Peyer's patch (tissue), 4 donors: ENCODE measurements at regions not wholly inside any gene's neighbourhood (a gene's known extent, or its start where the extent isn't known, plus 50 kb on each side); places are given as distances from the start of the nearest gene placed in this dataset.

Source experiments
- DNase-seq, 3 donors: peaks; one replicate each; pipeline ENCODE4 v3.0.0-alpha.2; 2017 to 2019
- H3K27ac ChIP-seq, 4 donors: fragments of 200-600 bp; sonication (generic); one replicate each; pipeline ENCODE4 v1.5.1; 2016 to 2019
- H3K27me3 ChIP-seq, 2 donors: fragments of 200-600 bp; sonication (generic); one replicate each; pipeline ENCODE4 v1.5.1; 2019
- H3K36me3 ChIP-seq, 3 donors: fragments of 200-600 bp; sonication (generic); one replicate each; pipeline ENCODE4 v1.5.1; 2016 to 2019
- H3K4me1 ChIP-seq, 4 donors: fragments of 200-600 bp; sonication (generic); one replicate each; pipeline ENCODE4 v1.5.1; 2016 to 2019
- H3K4me3 ChIP-seq, 4 donors: fragments of 200-600 bp; sonication (generic); 1 replicate in 3 of 4; 2 replicates in 1 of 4; pipeline ENCODE4 v1.5.1; 2016 to 2019; ENCODE audit warnings: mild to moderate bottlenecking in 1 of 4
- H3K9me3 ChIP-seq, 4 donors: fragments of 200-600 bp; sonication (generic); one replicate each; pipeline ENCODE4 v1.5.1; 2016 to 2019; ENCODE audit warnings: mild to moderate bottlenecking in 1 of 4
- CTCF ChIP-seq, 6 experiments: fragments of 450-650 bp in 4 of 6; fragments of 200-600 bp in 2 of 6; sonication (generic) in 1 of 6; IDR thresholded peaks; one replicate each; pipeline ENCODE4 v1.5.1; 2017 to 2019; ENCODE audit warnings: antibody characterized with exemption in 6 of 6, mild to moderate bottlenecking in 3 of 6, moderate library complexity in 1 of 6
- POLR2A ChIP-seq, 2 donors: fragments of 450-650 bp; IDR thresholded peaks; one replicate each; pipeline ENCODE4 v1.5.1; 2017; ENCODE audit warnings: antibody characterized with exemption in 2 of 2, mild to moderate bottlenecking in 2 of 2, moderate library complexity in 2 of 2

- no peaks in the 10 kb centered on the region for H3K4me1 ChIP-seq
- no peaks in the 10 kb centered on the region for H3K27me3 ChIP-seq
- no peak overlapping the region for H3K4me3 ChIP-seq
- no peak for TF ChIP-seq POLR2A (IDR thresholded peaks at IDR 0.05)
- no peak for DNase-seq
- H3K9me3 ChIP-seq: no peaks in the 10 kb centered on the region
- no peak overlapping the region for H3K27ac ChIP-seq
- H3K36me3 ChIP-seq: no peaks in the 10 kb centered on the region
These were observed 1892.1 kb upstream of the SEL1L start for GRCh38 chr14:83425706-83426105.

GRCh38 chr14:83433618-83434017 lies 1900.0 kb upstream of the SEL1L start:
- Histone ChIP-seq H3K4me1 (no peaks in the 10 kb centered on the region), H3K36me3 (no peaks in the 10 kb centered on the region), H3K4me3 (no peak overlapping the region), H3K27me3 (no peaks in the 10 kb centered on the region), H3K27ac (no peak overlapping the region), H3K9me3 (no peaks in the 10 kb centered on the region)
- no peak for DNase-seq
- TF ChIP-seq CTCF (IDR thresholded peaks at IDR 0.05) (no peak), POLR2A (IDR thresholded peaks at IDR 0.05) (no peak)

GRCh38 chr14:83441801-83442200 lies 1908.1 kb upstream of the SEL1L start:
- Histone ChIP-seq H3K4me3 (no peak overlapping the region), H3K27ac (no peak overlapping the region), H3K9me3 (no peaks in the 10 kb centered on the region), H3K36me3 (no peaks in the 10 kb centered on the region), H3K27me3 (no peaks in the 10 kb centered on the region), H3K4me1 (no peaks in the 10 kb centered on the region)
- no peak for TF ChIP-seq CTCF (IDR thresholded peaks at IDR 0.05)
- no peak for TF ChIP-seq POLR2A (IDR thresholded peaks at IDR 0.05)
- no peak for DNase-seq

- TF ChIP-seq CTCF (IDR thresholded peaks at IDR 0.05) (no peak), POLR2A (IDR thresholded peaks at IDR 0.05) (no peak)
- Histone ChIP-seq H3K9me3 (peaks cover 0 to 12% (median 2%) of the 10 kb centered on the region in 4 donors), H3K4me3 (no peak overlapping the region), H3K27ac (no peak overlapping the region), H3K4me1 (no peaks in the 10 kb centered on the region), H3K27me3 (no peaks in the 10 kb centered on the region), H3K36me3 (no peaks in the 10 kb centered on the region)
- DNase-seq: no peak
These were observed 1921.9 kb upstream of the SEL1L start for GRCh38 chr14:83455561-83455960.

- H3K9me3 ChIP-seq: peaks cover 0 to 10% (median 2%) of the 10 kb centered on the region in 4 donors
- no peaks in the 10 kb centered on the region for H3K27me3 ChIP-seq
- no peak for DNase-seq
- TF ChIP-seq POLR2A (IDR thresholded peaks at IDR 0.05) (no peak), CTCF (IDR thresholded peaks at IDR 0.05) (no peak)
- no peak overlapping the region for H3K27ac ChIP-seq
- no peaks in the 10 kb centered on the region for H3K4me1 ChIP-seq
- no peaks in the 10 kb centered on the region for H3K36me3 ChIP-seq
- H3K4me3 ChIP-seq: no peak overlapping the region
These were observed 1927.9 kb upstream of the SEL1L start for GRCh38 chr14:83461521-83461920.

GRCh38 chr14:83462759-83463158 lies 1929.1 kb upstream of the SEL1L start:
- Histone ChIP-seq H3K4me1 (no peaks in the 10 kb centered on the region), H3K9me3 (peaks cover 0 to 10% (median 2%) of the 10 kb centered on the region in 4 donors)

More at GRCh38 chr14:83462759-83463158, 1929.1 kb upstream of the SEL1L start:
- no peak for DNase-seq
- no peaks in the 10 kb centered on the region for H3K27me3 ChIP-seq
- H3K4me3 ChIP-seq: no peak overlapping the region
- H3K36me3 ChIP-seq: no peaks in the 10 kb centered on the region
- TF ChIP-seq CTCF (IDR thresholded peaks at IDR 0.05) (no peak), POLR2A (IDR thresholded peaks at IDR 0.05) (no peak)
- no peak overlapping the region for H3K27ac ChIP-seq
